Kidney (tissue), 13 donors: ENCODE measurements at regions not wholly inside any gene's neighbourhood (a gene's known extent, or its start where the extent isn't known, plus 50 kb on each side); places are given as distances from the start of the nearest gene placed in this dataset.
"Not testable (repeated sequence)": the region's sequence is repeated elsewhere in the genome, so short reads cannot be mapped to it uniquely, and the experiment has no call there.

Experiments used
- DNase-seq, 5 donors: peaks; one replicate each; pipeline ENCODE4 v3.0.0-alpha.2; 2013 to 2020
- FAIRE-seq: peaks from 2 replicates; lab custom pipeline; 2012; peaks lifted over from hg19 to GRCh38; lab: Jason Lieb, UNC
- H3K27ac ChIP-seq, 2 donors: one replicate each; pipeline ENCODE4 v1.7.0; 2013; ENCODE audit warnings: low read depth in 2 of 2, low read length in 2 of 2, inconsistent platforms in 1 of 2
- H3K27me3 ChIP-seq: one replicate; pipeline ENCODE4 v1.7.1; 2013; ENCODE audit warnings: low read length, inconsistent platforms; ENCODE audit not compliant: control insufficient read depth, insufficient read depth
- H3K36me3 ChIP-seq, 3 donors: one replicate each; pipeline versions ENCODE4 v1.7.0 to v1.7.1; 2013; ENCODE audit warnings: low read length in 3 of 3, control low read depth in 1 of 3, inconsistent platforms in 1 of 3; ENCODE audit not compliant: insufficient read depth in 3 of 3, control insufficient read depth in 2 of 3
- H3K4me1 ChIP-seq, 3 donors: one replicate each; pipeline versions ENCODE4 v1.7.0 to v1.7.1; 2013; ENCODE audit warnings: low read length in 3 of 3, inconsistent platforms in 1 of 3, low read depth in 1 of 3; ENCODE audit not compliant: control insufficient read depth in 2 of 3, insufficient read depth in 2 of 3
- H3K4me3 ChIP-seq, 3 donors: one replicate each; pipeline versions ENCODE4 v1.7.0 to v1.8.1; 2013; ENCODE audit warnings: low read length in 3 of 3, control low read depth in 1 of 3, inconsistent platforms in 1 of 3
- H3K9ac ChIP-seq, 3 donors: one replicate each; pipeline versions ENCODE4 v1.7.0 to v1.7.1; 2013; ENCODE audit warnings: low read length in 3 of 3, control low read depth in 1 of 3, inconsistent platforms in 1 of 3
- H3K9me3 ChIP-seq, 3 donors: one replicate each; pipeline versions ENCODE4 v1.7.0 to v1.7.1; 2013; ENCODE audit warnings: low read length in 3 of 3, control low read depth in 1 of 3, inconsistent platforms in 1 of 3; ENCODE audit not compliant: control insufficient read depth in 2 of 3, insufficient read depth in 1 of 3
- CTCF ChIP-seq: IDR thresholded peaks from 3 replicates; pipeline ENCODE4 v1.5.1; 2012; ENCODE audit warnings: mild to moderate bottlenecking, moderate library complexity, borderline replicate concordance; ENCODE audit not compliant: insufficient read depth; ENCODE audit errors: extremely low read depth
- intact Hi-C: fragments of 100-400 bp; cut with DNase I; formaldehyde crosslinking; loops from one replicate; pipeline ENCODE4 v1.11.1; 2022
- donor health status: control.
- donor health status: control.
- donor health status: control.
- donor health status: control.
- donor health status: control.
- donor health status: DM: yes; HTN: yes; CAD: no.
- donor health status: Normal renal cell carcinoma (clear cell type).

- FAIRE-seq (no peak), DNase-seq (peak in 2 of 5 donors; percentile 24 to 48)
- intact Hi-C loops = no loop called here
- Histone ChIP-seq H3K4me3 (no peak overlapping the region), H3K27ac (no peak overlapping the region), H3K27me3 (no peaks in the 10 kb centered on the region), H3K4me1 (no peaks in the 10 kb centered on the region), H3K36me3 (no peaks in the 10 kb centered on the region), H3K9ac (no peak overlapping the region), H3K9me3 (no peaks in the 10 kb centered on the region)
- no peak for TF ChIP-seq CTCF
Measured at GRCh38 chr17:64739316-64740058, 77.4 kb upstream of the SMURF2 start.

GRCh38 chr17:64736804-64737492, 74.8 kb upstream of the SMURF2 start:
- no peaks in the 10 kb centered on the region for H3K36me3 ChIP-seq
- no peak overlapping the region for H3K27ac ChIP-seq
- H3K4me1 ChIP-seq = peaks cover 0 to 9% (median 0%) of the 10 kb centered on the region in 3 donors
- H3K27me3 ChIP-seq = no peaks in the 10 kb centered on the region
- H3K9me3 ChIP-seq = no peaks in the 10 kb centered on the region
- no peak overlapping the region for H3K9ac ChIP-seq
- FAIRE-seq = no peak
- peak; percentile 38 for TF ChIP-seq CTCF
- DNase-seq = peak in 3 of 5 donors; percentile 14 to 30 (median 23)
- intact Hi-C loops = no loop called here
- no peak overlapping the region for H3K4me3 ChIP-seq

GRCh38 chr17:64732336-64733006, 70.4 kb upstream of the SMURF2 start:
- DNase-seq = peak in 2 of 5 donors; percentile 57 to 84
- peaks cover 0 to 9% (median 0%) of the 10 kb centered on the region in 3 donors for H3K4me1 ChIP-seq
- H3K9ac ChIP-seq = no peak overlapping the region
- intact Hi-C loops = no loop called here
- H3K27me3 ChIP-seq = no peaks in the 10 kb centered on the region
- H3K27ac ChIP-seq = peak overlapping the region in 1 of 2 donors; percentile 47
- H3K36me3 ChIP-seq = no peaks in the 10 kb centered on the region
- H3K4me3 ChIP-seq = no peak overlapping the region
- FAIRE-seq = no peak
- no peaks in the 10 kb centered on the region for H3K9me3 ChIP-seq
- TF ChIP-seq CTCF = no peak

- H3K27me3 ChIP-seq, H3K9ac ChIP-seq, H3K36me3 ChIP-seq, FAIRE-seq, H3K9me3 ChIP-seq, H3K27ac ChIP-seq, DNase-seq, H3K4me1 ChIP-seq, H3K4me3 ChIP-seq, intact Hi-C loops: not testable (repeated sequence)
Measured at GRCh38 chr17:64730023-64730422, 67.9 kb upstream of the SMURF2 start.
